PFSK-1 (cell line): ENCODE measurements at regions not wholly inside any gene's neighbourhood (a gene's known extent, or its start where the extent isn't known, plus 50 kb on each side); places are given as distances from the start of the nearest gene placed in this dataset.

Experiments
- FOXP2 ChIP-seq: optimal IDR thresholded peaks from 2 replicates; pipeline ENCODE3; 2011; ENCODE audit warnings: borderline replicate concordance, control low read depth, inconsistent platforms; ENCODE audit not compliant: insufficient read depth; ENCODE audit errors: extremely low read length, extremely low read depth
- POLR2AphosphoS5 ChIP-seq: IDR thresholded peaks from 2 replicates; pipeline ENCODE4 v1.6.1; 2012; ENCODE audit warnings: low read depth, mild to moderate bottlenecking, control low read depth, low read length, moderate library complexity
- REST ChIP-seq, 2 experiments: IDR thresholded peaks; 2 replicates each; pipeline versions ENCODE4 v1.6.1 to v1.8.0; 2011 to 2012; ENCODE audit warnings: low read depth in 2 of 2, low read length in 2 of 2, control low read depth in 1 of 2, inconsistent platforms in 1 of 2, mild to moderate bottlenecking in 1 of 2, moderate library complexity in 1 of 2; ENCODE audit not compliant: insufficient read depth in 1 of 2
- SIN3A ChIP-seq: IDR thresholded peaks from 2 replicates; pipeline ENCODE4 v1.6.1; 2012; ENCODE audit warnings: mild to moderate bottlenecking, low read length, moderate library complexity, borderline replicate concordance; ENCODE audit not compliant: insufficient read depth
- TAF1 ChIP-seq: IDR thresholded peaks from 2 replicates; pipeline ENCODE4 v1.6.1; 2012; ENCODE audit warnings: low read length, control low read depth, borderline replicate concordance; ENCODE audit not compliant: insufficient read depth

DNA sequence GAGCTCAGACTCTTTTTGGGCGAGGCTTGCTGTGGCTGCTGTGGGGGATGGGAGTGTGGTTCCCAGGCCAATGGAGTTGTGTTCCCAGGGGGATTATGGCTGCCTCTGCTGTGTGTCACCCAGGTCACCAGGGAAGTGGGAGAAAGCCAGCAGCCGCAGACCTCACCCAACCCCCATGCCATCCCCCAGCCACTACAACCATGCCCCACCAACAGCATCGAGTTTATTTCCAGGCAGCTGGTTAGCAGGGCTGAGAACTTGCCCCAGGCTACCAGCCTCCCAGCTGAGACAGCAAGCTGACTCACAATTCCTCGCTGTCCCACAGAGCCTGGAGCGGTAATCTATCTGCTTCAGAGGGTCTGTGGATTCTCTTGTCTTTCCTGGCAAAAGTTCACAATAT, 331.7 kb downstream of the FRK start:
- TF ChIP-seq REST (IDR thresholded peaks at IDR 0.05; ENCODE audit: insufficient read depth in 1 of 2, low read depth in 2 of 2, low read length in 2 of 2) (no peak), SIN3A (no peak), FOXP2 (no peak), TAF1 (no peak), POLR2AphosphoS5 (no peak)

- TF ChIP-seq POLR2AphosphoS5: no peak
- TF ChIP-seq SIN3A: no peak
- TF ChIP-seq REST (IDR thresholded peaks at IDR 0.05; ENCODE audit: insufficient read depth in 1 of 2, low read depth in 2 of 2, low read length in 2 of 2): no peak
- no peak for TF ChIP-seq TAF1
- no peak for TF ChIP-seq FOXP2
Measured at GRCh38 chr6:115728171-115728570, 332.5 kb downstream of the FRK start.

DNA sequence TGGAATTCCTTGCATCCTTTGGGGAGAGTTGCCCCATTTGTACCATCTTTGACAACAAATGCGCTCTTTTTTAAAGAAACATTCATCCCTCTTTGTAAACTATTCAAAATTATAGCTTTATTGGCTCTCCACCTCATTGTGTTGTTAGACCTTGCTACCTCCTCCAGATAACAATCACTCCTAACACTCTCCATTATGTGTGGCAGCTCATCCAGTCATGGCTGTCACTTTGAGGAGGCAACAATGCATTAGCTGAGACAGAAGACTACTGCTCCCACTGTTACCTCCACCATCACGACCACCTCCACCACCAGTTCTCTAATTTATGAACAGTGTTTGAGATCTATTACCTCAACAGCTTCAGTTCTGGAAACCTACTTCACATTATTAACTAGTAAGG, 339.1 kb downstream of the FRK start:
- no peak for TF ChIP-seq TAF1
- TF ChIP-seq SIN3A: no peak
- no peak for TF ChIP-seq POLR2AphosphoS5
- no peak for TF ChIP-seq FOXP2
- TF ChIP-seq REST (IDR thresholded peaks at IDR 0.05; ENCODE audit: insufficient read depth in 1 of 2, low read depth in 2 of 2, low read length in 2 of 2): no peak

DNA sequence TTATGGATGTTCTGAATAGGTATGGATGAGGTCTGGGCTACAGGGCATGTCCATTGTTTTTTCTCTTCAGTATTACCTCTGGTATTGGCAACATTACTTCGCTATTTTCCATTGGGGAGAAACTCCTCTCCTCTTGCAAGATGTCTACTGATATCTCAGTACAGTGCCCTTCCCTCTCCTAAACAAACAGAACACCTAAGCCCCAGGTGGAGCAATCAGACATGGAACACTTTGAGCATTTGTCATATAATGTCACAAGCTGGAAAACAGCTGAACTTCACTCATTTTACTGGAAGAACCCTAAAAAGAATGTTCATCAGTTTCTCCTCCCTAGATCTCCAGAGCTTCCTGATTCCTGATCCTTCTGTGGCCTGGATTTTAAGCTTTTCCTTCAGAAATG, 339.8 kb downstream of the FRK start:
- TF ChIP-seq SIN3A: no peak

- TF ChIP-seq TAF1: no peak
- TF ChIP-seq SIN3A: no peak
- TF ChIP-seq REST (IDR thresholded peaks at IDR 0.05; ENCODE audit: insufficient read depth in 1 of 2, low read depth in 2 of 2, low read length in 2 of 2): no peak
- TF ChIP-seq POLR2AphosphoS5: no peak
- no peak for TF ChIP-seq FOXP2
Measured at GRCh38 chr6:115717472-115717871, 343.2 kb downstream of the FRK start.

DNA sequence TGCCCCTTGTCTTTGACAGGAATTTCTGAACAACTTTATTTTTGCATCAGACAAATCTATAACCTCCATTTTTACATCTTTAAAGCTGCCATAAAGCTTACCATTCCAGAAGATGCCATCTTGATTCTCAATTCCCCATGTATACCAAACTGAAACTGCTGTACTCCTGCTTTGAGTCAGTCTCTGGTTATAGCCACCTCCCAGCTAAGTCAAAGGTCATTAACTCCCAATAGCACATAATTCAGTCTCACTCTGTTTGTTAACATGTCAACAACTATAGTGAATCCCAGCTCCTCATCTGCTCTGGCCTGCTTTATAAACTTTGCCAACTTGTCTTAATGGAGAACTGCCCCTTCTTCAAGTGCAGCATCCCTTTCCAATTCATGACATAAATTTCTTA, 343.6 kb downstream of the FRK start:
- TF ChIP-seq POLR2AphosphoS5: no peak
- TF ChIP-seq FOXP2: no peak
- TF ChIP-seq TAF1: no peak
- no peak for TF ChIP-seq REST (IDR thresholded peaks at IDR 0.05; ENCODE audit: insufficient read depth in 1 of 2, low read depth in 2 of 2, low read length in 2 of 2)
- TF ChIP-seq SIN3A: no peak
